Esophagus muscularis mucosa (tissue), 4 donors: ENCODE measurements at regions not wholly inside any gene's neighbourhood (a gene's known extent, or its start where the extent isn't known, plus 50 kb on each side); places are given as distances from the start of the nearest gene placed in this dataset.
"Not testable (repeated sequence)": the region's sequence is repeated elsewhere in the genome, so short reads cannot be mapped to it uniquely, and the experiment has no call there.

Source experiments
- DNase-seq: peaks from one replicate; pipeline ENCODE4 v3.0.0-alpha.2; 2017; ENCODE audit errors: extremely low spot score
- H3K27ac ChIP-seq, 4 donors: fragments of 200-600 bp; sonication (generic); replicated peaks in 1 of 4; 1 replicate in 3 of 4; 2 replicates in 1 of 4; pipeline ENCODE4 v1.5.1; 2016 to 2019; ENCODE audit warnings: mild to moderate bottlenecking in 1 of 4
- H3K27me3 ChIP-seq, 4 donors: fragments of 200-600 bp; sonication (generic); one replicate each; pipeline versions ENCODE4 v1.5.1 to v1.6.0; 2016 to 2019
- H3K36me3 ChIP-seq, 4 donors: fragments of 200-600 bp; sonication (generic); one replicate each; pipeline ENCODE4 v1.5.1; 2016 to 2019
- H3K4me1 ChIP-seq, 4 donors: fragments of 200-600 bp; sonication (generic); one replicate each; pipeline ENCODE4 v1.5.1; 2016 to 2019
- H3K4me3 ChIP-seq, 4 donors: fragments of 200-600 bp; sonication (generic); 1 replicate in 2 of 4; 2 replicates in 2 of 4; pipeline ENCODE4 v1.5.1; 2016 to 2019; ENCODE audit warnings: mild to moderate bottlenecking in 4 of 4, moderate library complexity in 1 of 4
- H3K9me3 ChIP-seq, 4 donors: fragments of 200-600 bp; sonication (generic); 1 replicate in 3 of 4; 2 replicates in 1 of 4; pipeline ENCODE4 v1.5.1; 2016 to 2019
- CTCF ChIP-seq, 3 experiments: fragments of 200-600 bp in 2 of 3; fragments of 450-650 bp in 1 of 3; sonication (generic) in 2 of 3; IDR thresholded peaks; one replicate each; pipeline ENCODE4 v1.5.1; 2017 to 2019; ENCODE audit warnings: antibody characterized with exemption in 3 of 3, mild to moderate bottlenecking in 2 of 3, moderate library complexity in 1 of 3
- EP300 ChIP-seq: sonication (generic); formaldehyde crosslinking; IDR thresholded peaks from one replicate; pipeline ENCODE4 v1.6.1; 2017; ENCODE audit warnings: antibody characterized with exemption
- POLR2A ChIP-seq: fragments of 450-650 bp; IDR thresholded peaks from one replicate; pipeline ENCODE4 v1.6.1; 2017; ENCODE audit warnings: antibody characterized with exemption, moderate library complexity, mild to moderate bottlenecking, low read depth
- POLR2AphosphoS5 ChIP-seq, 2 donors: sonication (generic); formaldehyde crosslinking; IDR thresholded peaks; one replicate each; pipeline ENCODE4 v1.6.1; 2017; ENCODE audit warnings: antibody characterized with exemption in 2 of 2
- WGBS: methylation state at CpG from one replicate; pipeline ENCODE4 v1.1.5; 2018; 5-methylcytosine and 5-hydroxymethylcytosine counted together
- intact Hi-C: fragments of 100-400 bp; cut with DNase I; formaldehyde crosslinking; loops from one replicate; pipeline ENCODE4 v1.15.1; 2023

GRCh38 chr1:220967911-220968310, 88.7 kb downstream of the HLX start:
- TF ChIP-seq POLR2A (no peak), EP300 (no peak), POLR2AphosphoS5 (IDR thresholded peaks at IDR 0.05) (no peak), CTCF (IDR thresholded peaks at IDR 0.05) (no peak)
- peaks cover 0 to 8% (median 0%) of the 10 kb centered on the region in 4 donors for H3K9me3 ChIP-seq
- 95% methylated on average over 2 of the region's 2 CpGs for WGBS
- H3K27ac ChIP-seq, result no peak overlapping the region
- H3K36me3 ChIP-seq, result no peaks in the 10 kb centered on the region
- DNase-seq, result no peak
- no peak overlapping the region for H3K4me3 ChIP-seq
- H3K4me1 ChIP-seq, result peaks cover 3 to 9% (median 8%) of the 10 kb centered on the region in 4 donors
- H3K27me3 ChIP-seq, result no peaks in the 10 kb centered on the region
- intact Hi-C loops, result no loop called here

- WGBS, result 92% methylated on average over 2 of the region's 2 CpGs
- DNase-seq, H3K36me3 ChIP-seq, H3K4me1 ChIP-seq, H3K4me3 ChIP-seq, H3K9me3 ChIP-seq, intact Hi-C loops, H3K27ac ChIP-seq, H3K27me3 ChIP-seq: not testable (repeated sequence)
Measured at GRCh38 chr1:220969281-220969680, 90.0 kb downstream of the HLX start.

GRCh38 chr1:220970311-220970710, 91.1 kb downstream of the HLX start:
- Histone ChIP-seq H3K36me3 (no peaks in the 10 kb centered on the region), H3K27ac (no peak overlapping the region), H3K27me3 (no peaks in the 10 kb centered on the region), H3K4me3 (no peak overlapping the region), H3K9me3 (no peaks in the 10 kb centered on the region), H3K4me1 (peaks cover 3 to 9% (median 8%) of the 10 kb centered on the region in 4 donors)
- intact Hi-C loops, result no loop called here
- 55% methylated on average over 4 of the region's 4 CpGs for WGBS
- no peak for TF ChIP-seq POLR2A
- TF ChIP-seq CTCF (IDR thresholded peaks at IDR 0.05), result no peak
- TF ChIP-seq EP300, result no peak
- no peak for TF ChIP-seq POLR2AphosphoS5 (IDR thresholded peaks at IDR 0.05)
- no peak for DNase-seq

- WGBS, result 94% methylated on average over 5 of the region's 5 CpGs
- intact Hi-C loops, result no loop called here
- Histone ChIP-seq H3K4me1 (peaks cover 3 to 9% (median 8%) of the 10 kb centered on the region in 4 donors), H3K27ac (no peak overlapping the region), H3K4me3 (no peak overlapping the region), H3K27me3 (no peaks in the 10 kb centered on the region), H3K9me3 (no peaks in the 10 kb centered on the region), H3K36me3 (no peaks in the 10 kb centered on the region)
- no peak for DNase-seq
- TF ChIP-seq POLR2A, result no peak
Measured at GRCh38 chr1:220971221-220971620, 92.0 kb downstream of the HLX start.

- WGBS, result 43% methylated on average over 1 of the region's 1 CpG
- no peak for DNase-seq
- Histone ChIP-seq H3K36me3 (no peaks in the 10 kb centered on the region), H3K27ac (no peak overlapping the region), H3K4me1 (peaks cover 3 to 9% (median 8%) of the 10 kb centered on the region in 4 donors), H3K4me3 (no peak overlapping the region), H3K27me3 (no peaks in the 10 kb centered on the region), H3K9me3 (no peaks in the 10 kb centered on the region)
- no peak for TF ChIP-seq POLR2A
- TF ChIP-seq POLR2AphosphoS5 (IDR thresholded peaks at IDR 0.05), result no peak
- TF ChIP-seq EP300, result no peak
- TF ChIP-seq CTCF (IDR thresholded peaks at IDR 0.05), result no peak
- intact Hi-C loops, result no loop called here
Measured at GRCh38 chr1:220974431-220974830, 95.2 kb downstream of the HLX start.

GRCh38 chr1:220976390-220976789, 97.1 kb downstream of the HLX start:
- H3K4me1 ChIP-seq, result no peaks in the 10 kb centered on the region
- 49% methylated on average over 3 of the region's 3 CpGs for WGBS
- intact Hi-C loops, result no loop called here
- no peak for DNase-seq
- H3K4me3 ChIP-seq, result no peak overlapping the region
- H3K27me3 ChIP-seq, result no peaks in the 10 kb centered on the region
- H3K36me3 ChIP-seq, result no peaks in the 10 kb centered on the region
- H3K27ac ChIP-seq, result no peak overlapping the region
- TF ChIP-seq EP300 (no peak), POLR2AphosphoS5 (IDR thresholded peaks at IDR 0.05) (no peak), POLR2A (no peak), CTCF (IDR thresholded peaks at IDR 0.05) (no peak)
- H3K9me3 ChIP-seq, result no peaks in the 10 kb centered on the region
